Peyer's patch (tissue), 4 donors: ENCODE measurements at regions not wholly inside any gene's neighbourhood (a gene's known extent, or its start where the extent isn't known, plus 50 kb on each side); places are given as distances from the start of the nearest gene placed in this dataset.

ENCODE experiments used
- POLR2A ChIP-seq, 2 donors: fragments of 450-650 bp; IDR thresholded peaks; one replicate each; pipeline ENCODE4 v1.5.1; 2017; ENCODE audit warnings: antibody characterized with exemption in 2 of 2, mild to moderate bottlenecking in 2 of 2, moderate library complexity in 2 of 2
- TF ChIP-seq, protein P1 (sequence below), 6 experiments: fragments of 450-650 bp in 4 of 6; fragments of 200-600 bp in 2 of 6; sonication (generic) in 1 of 6; IDR thresholded peaks; one replicate each; pipeline ENCODE4 v1.5.1; 2017 to 2019; ENCODE audit warnings: antibody characterized with exemption in 6 of 6, mild to moderate bottlenecking in 3 of 6, moderate library complexity in 1 of 6

GRCh38 chr14:71464840-71465239 is 467.4 kb upstream of the RGS6 start:
- TF ChIP-seq, protein P1, sequence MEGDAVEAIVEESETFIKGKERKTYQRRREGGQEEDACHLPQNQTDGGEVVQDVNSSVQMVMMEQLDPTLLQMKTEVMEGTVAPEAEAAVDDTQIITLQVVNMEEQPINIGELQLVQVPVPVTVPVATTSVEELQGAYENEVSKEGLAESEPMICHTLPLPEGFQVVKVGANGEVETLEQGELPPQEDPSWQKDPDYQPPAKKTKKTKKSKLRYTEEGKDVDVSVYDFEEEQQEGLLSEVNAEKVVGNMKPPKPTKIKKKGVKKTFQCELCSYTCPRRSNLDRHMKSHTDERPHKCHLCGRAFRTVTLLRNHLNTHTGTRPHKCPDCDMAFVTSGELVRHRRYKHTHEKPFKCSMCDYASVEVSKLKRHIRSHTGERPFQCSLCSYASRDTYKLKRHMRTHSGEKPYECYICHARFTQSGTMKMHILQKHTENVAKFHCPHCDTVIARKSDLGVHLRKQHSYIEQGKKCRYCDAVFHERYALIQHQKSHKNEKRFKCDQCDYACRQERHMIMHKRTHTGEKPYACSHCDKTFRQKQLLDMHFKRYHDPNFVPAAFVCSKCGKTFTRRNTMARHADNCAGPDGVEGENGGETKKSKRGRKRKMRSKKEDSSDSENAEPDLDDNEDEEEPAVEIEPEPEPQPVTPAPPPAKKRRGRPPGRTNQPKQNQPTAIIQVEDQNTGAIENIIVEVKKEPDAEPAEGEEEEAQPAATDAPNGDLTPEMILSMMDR (IDR thresholded peaks at IDR 0.05), result no peak
- no peak for TF ChIP-seq POLR2A (IDR thresholded peaks at IDR 0.05)
